ENCODE measurements at regions not wholly inside any gene's neighbourhood (a gene's known extent, or its start where the extent isn't known, plus 50 kb on each side); places are given as distances from the start of the nearest gene placed in this dataset.

DNA sequence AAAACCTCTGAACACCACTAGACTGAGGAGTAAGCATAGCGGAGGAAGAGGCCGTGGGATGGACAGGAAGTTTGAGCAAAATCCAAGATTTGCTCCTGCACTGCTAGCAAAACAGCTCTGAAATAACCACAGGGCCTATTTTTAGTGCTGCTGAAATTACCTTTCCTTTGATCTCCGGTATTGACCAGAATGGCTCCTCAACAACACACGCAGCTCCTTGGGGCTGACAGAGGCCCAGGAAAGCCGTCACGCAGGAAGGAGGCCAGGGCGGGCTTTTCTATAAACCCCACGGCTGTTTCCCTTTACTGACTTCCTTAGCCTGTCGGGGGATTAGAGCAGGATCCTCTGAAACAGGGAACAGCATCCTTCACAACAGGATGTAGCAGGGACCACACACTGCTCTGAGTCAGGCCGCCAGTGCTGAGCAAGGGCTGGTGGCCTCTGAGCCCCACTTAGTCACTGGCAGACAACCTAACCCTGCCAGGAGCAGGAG is 80.8 kb upstream of the LCLAT1 start:
- H3K9me2 ChIP-seq (replicated peaks; ENCODE audit: low read depth, low read length), result no peaks in the 10 kb centered on the region
- no peaks in the 10 kb centered on the region for H3K79me2 ChIP-seq (ENCODE audit: insufficient read depth, low read length)
- H3K4me1 ChIP-seq (ENCODE audit: insufficient read depth, low read length, poor library complexity, severe bottlenecking), result no peaks in the 10 kb centered on the region
- H3K4me3 ChIP-seq (ENCODE audit: low read length, poor library complexity, severe bottlenecking), result no peak overlapping the region
- no peak overlapping the region for H2AFZ ChIP-seq (ENCODE audit: low read length)
- H3K36me3 ChIP-seq (ENCODE audit: insufficient read depth, low read length), result no peaks in the 10 kb centered on the region
- no peak overlapping the region for H3K9ac ChIP-seq (ENCODE audit: low read depth, low read length, poor library complexity, severe bottlenecking)
- H3K9me3 ChIP-seq (ENCODE audit: insufficient read depth, low read depth, low read length), result no peaks in the 10 kb centered on the region
- H4K20me1 ChIP-seq (ENCODE audit: insufficient read depth, low read length, poor library complexity, severe bottlenecking), result no peaks in the 10 kb centered on the region
- H3K27me3 ChIP-seq (ENCODE audit: insufficient read depth, low read length, poor library complexity, severe bottlenecking), result no peaks in the 10 kb centered on the region
- no peak for TF ChIP-seq EZH2phosphoT487 (IDR thresholded peaks at IDR 0.05; ENCODE audit: borderline replicate concordance)
- no peak for TF ChIP-seq CTCF (conservative IDR thresholded peaks at IDR 0.05; ENCODE audit: low read length)
- no peaks in the 10 kb centered on the region for H3F3A ChIP-seq (ENCODE audit: low read depth)
- no peak overlapping the region for H3K4me2 ChIP-seq (ENCODE audit: low read depth, low read length, poor library complexity, severe bottlenecking)

DNA sequence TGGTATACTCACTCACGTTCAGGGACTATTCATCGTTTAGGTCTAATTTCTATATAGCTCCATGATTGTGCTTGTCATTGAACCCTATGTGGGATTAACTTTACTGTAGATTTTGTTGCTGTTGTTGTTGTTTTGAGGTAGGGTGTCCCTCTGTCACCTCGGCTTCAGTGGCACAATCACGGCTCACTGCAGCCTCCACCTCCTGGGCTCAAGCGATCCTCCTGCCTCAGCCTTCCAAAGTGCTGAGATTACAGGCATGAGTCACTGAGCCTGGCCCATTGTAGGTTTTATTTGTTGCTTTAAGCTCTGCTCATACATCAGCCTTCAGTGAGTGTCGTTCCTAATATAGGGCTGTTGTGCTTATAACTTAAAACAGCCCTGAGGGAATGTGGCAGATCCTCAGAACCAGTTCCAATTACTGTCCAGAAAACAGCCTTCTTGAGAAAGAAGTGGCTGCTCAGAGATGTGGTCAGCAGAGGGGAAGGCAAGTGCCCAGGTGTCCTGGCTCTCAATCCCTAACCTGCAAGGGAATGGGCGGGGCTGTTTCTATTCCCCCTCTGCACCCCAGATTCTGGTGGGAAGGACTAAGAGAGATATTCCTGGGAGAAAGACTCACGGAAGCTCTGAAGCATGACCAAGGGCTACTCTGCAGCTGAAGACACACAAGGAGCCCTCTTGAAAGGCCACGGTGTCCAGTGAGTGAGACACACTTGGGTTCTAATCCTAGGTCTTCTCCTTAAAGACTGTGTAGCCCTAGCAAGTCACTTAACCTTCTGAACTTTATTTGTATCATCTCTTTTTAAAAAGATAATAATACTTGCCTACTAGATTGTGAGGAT is 79.6 kb upstream of the LCLAT1 start:
- Histone ChIP-seq H3K9ac (ENCODE audit: low read depth, low read length, poor library complexity, severe bottlenecking) (no peak overlapping the region), H2AFZ (ENCODE audit: low read length) (no peak overlapping the region), H3K36me3 (ENCODE audit: insufficient read depth, low read length) (no peaks in the 10 kb centered on the region), H3K4me1 (ENCODE audit: insufficient read depth, low read length, poor library complexity, severe bottlenecking) (no peaks in the 10 kb centered on the region), H3F3A (ENCODE audit: low read depth) (no peaks in the 10 kb centered on the region), H3K9me2 (replicated peaks; ENCODE audit: low read depth, low read length) (no peaks in the 10 kb centered on the region), H3K79me2 (ENCODE audit: insufficient read depth, low read length) (no peaks in the 10 kb centered on the region), H3K4me3 (ENCODE audit: low read length, poor library complexity, severe bottlenecking) (no peak overlapping the region), H3K9me3 (ENCODE audit: insufficient read depth, low read depth, low read length) (no peaks in the 10 kb centered on the region), H4K20me1 (ENCODE audit: insufficient read depth, low read length, poor library complexity, severe bottlenecking) (no peaks in the 10 kb centered on the region), H3K4me2 (ENCODE audit: low read depth, low read length, poor library complexity, severe bottlenecking) (no peak overlapping the region), H3K27me3 (ENCODE audit: insufficient read depth, low read length, poor library complexity, severe bottlenecking) (no peaks in the 10 kb centered on the region)
- no peak for TF ChIP-seq EZH2phosphoT487 (IDR thresholded peaks at IDR 0.05; ENCODE audit: borderline replicate concordance)
- no peak for TF ChIP-seq CTCF (conservative IDR thresholded peaks at IDR 0.05; ENCODE audit: low read length)

DNA sequence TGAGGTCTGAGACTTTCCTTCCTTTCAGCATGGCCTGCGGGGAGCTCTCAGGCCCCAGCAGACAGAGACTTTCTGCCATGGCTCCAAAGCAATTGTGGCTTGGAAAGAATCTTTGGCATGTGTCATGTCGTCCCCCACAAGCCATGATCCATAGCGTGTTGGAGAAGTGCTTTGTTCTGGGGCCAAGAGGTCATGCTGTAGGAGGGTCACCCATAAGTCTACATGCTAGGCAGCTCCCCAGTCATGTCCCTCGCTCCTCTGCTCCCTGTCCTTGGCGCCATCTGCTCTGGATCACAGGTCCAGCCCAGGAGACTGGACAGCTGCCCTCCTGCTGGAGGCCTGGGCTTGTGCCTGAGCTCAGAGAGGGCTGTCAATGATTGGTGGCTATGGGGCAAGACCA is 78.8 kb upstream of the LCLAT1 start:
- H3K4me3 ChIP-seq (ENCODE audit: low read length, poor library complexity, severe bottlenecking), result no peak overlapping the region
- H3F3A ChIP-seq (ENCODE audit: low read depth), result no peaks in the 10 kb centered on the region
- no peak for TF ChIP-seq EZH2phosphoT487 (IDR thresholded peaks at IDR 0.05; ENCODE audit: borderline replicate concordance)
- TF ChIP-seq CTCF (conservative IDR thresholded peaks at IDR 0.05; ENCODE audit: low read length), result no peak
- no peaks in the 10 kb centered on the region for H3K36me3 ChIP-seq (ENCODE audit: insufficient read depth, low read length)
- no peaks in the 10 kb centered on the region for H3K9me3 ChIP-seq (ENCODE audit: insufficient read depth, low read depth, low read length)
- H3K79me2 ChIP-seq (ENCODE audit: insufficient read depth, low read length), result no peaks in the 10 kb centered on the region
- no peak overlapping the region for H2AFZ ChIP-seq (ENCODE audit: low read length)
- no peaks in the 10 kb centered on the region for H3K4me1 ChIP-seq (ENCODE audit: insufficient read depth, low read length, poor library complexity, severe bottlenecking)
- no peak overlapping the region for H3K9ac ChIP-seq (ENCODE audit: low read depth, low read length, poor library complexity, severe bottlenecking)
- no peaks in the 10 kb centered on the region for H3K9me2 ChIP-seq (replicated peaks; ENCODE audit: low read depth, low read length)
- H3K27me3 ChIP-seq (ENCODE audit: insufficient read depth, low read length, poor library complexity, severe bottlenecking), result no peaks in the 10 kb centered on the region
- H4K20me1 ChIP-seq (ENCODE audit: insufficient read depth, low read length, poor library complexity, severe bottlenecking), result no peaks in the 10 kb centered on the region
- no peak overlapping the region for H3K4me2 ChIP-seq (ENCODE audit: low read depth, low read length, poor library complexity, severe bottlenecking)

Data from Loucy (cell line).